ENCODE measurements at regions not wholly inside any gene's neighbourhood (a gene's known extent, or its start where the extent isn't known, plus 50 kb on each side); places are given as distances from the start of the nearest gene placed in this dataset.

DNA sequence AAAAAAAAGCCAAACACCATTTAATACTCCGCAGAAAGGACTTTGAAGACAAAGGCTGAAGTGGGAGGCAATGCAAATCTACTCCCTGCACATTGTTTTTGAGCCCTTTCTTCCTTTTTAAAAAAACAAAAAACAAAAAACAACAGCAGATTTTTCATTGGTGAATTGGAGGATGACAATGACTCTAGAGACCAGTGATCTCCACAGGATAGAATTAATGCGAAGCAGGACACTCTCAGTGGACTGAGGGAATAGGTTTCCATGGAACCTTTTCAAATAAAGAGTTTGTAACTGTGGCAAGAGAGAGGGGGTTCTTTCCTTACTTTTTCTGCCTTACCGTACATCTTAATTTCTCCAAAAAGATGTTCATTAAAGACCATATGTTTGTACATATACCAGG is 371.0 kb downstream of the MEIS1 start:
- ChIA-PET CTCF (no interaction called here), POLR2A (interaction anchor here (0.7 kb wide), 1 partner anchor 258 kb away, joined by 7 read pairs; no protein-coding TSS in a partner anchor)
- TF ChIP-seq ZNF843 (tag by site-specific recombination; IDR thresholded peaks at IDR 0.05) = no peak

DNA sequence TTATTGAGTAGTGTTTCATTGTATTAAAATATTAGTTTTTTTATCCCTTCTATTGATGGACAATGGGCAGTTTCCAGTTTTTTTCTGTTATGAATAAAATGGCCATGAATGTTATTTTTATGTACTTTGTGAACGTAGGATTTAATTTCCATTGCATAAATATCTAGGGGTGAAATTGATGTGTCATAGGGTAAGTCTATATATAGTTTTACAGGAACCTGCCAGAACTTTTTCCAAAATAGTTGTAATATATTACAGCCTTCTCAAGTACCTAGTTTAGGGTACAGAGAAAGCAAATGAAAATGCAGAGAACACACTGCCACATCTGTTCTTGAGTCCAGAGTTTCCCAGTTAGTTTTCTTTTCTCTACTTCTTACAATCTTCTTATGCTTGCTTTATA is 378.6 kb downstream of the MEIS1 start:
- Histone ChIP-seq H3K4me3 (ENCODE audit: low read depth, low read length) (no peak overlapping the region), H3K36me3 (ENCODE audit: control insufficient read depth in 2 of 2, insufficient read depth in 1 of 2, low read length in 2 of 2) (no peaks in the 10 kb centered on the region), H3K27ac (ENCODE audit: extremely low read depth, low read depth, low read length) (no peak overlapping the region), H3K4me1 (ENCODE audit: control insufficient read depth, insufficient read depth, low read length) (no peaks in the 10 kb centered on the region), H3K9me3 (ENCODE audit: control insufficient read depth, insufficient read depth, low read depth, low read length) (no peaks in the 10 kb centered on the region)
- no peak for TF ChIP-seq ZNF10 (tag by site-specific recombination; IDR thresholded peaks at IDR 0.05)
- TF ChIP-seq ZNF624 (tag by site-specific recombination; IDR thresholded peaks at IDR 0.05) = no peak
- TF ChIP-seq, protein P1, sequence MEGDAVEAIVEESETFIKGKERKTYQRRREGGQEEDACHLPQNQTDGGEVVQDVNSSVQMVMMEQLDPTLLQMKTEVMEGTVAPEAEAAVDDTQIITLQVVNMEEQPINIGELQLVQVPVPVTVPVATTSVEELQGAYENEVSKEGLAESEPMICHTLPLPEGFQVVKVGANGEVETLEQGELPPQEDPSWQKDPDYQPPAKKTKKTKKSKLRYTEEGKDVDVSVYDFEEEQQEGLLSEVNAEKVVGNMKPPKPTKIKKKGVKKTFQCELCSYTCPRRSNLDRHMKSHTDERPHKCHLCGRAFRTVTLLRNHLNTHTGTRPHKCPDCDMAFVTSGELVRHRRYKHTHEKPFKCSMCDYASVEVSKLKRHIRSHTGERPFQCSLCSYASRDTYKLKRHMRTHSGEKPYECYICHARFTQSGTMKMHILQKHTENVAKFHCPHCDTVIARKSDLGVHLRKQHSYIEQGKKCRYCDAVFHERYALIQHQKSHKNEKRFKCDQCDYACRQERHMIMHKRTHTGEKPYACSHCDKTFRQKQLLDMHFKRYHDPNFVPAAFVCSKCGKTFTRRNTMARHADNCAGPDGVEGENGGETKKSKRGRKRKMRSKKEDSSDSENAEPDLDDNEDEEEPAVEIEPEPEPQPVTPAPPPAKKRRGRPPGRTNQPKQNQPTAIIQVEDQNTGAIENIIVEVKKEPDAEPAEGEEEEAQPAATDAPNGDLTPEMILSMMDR (tag by site-specific recombination; IDR thresholded peaks at IDR 0.05) = no peak
- TF ChIP-seq ZNF155 (tag by site-specific recombination; IDR thresholded peaks at IDR 0.05) = no peak
- TF ChIP-seq, protein P2, sequence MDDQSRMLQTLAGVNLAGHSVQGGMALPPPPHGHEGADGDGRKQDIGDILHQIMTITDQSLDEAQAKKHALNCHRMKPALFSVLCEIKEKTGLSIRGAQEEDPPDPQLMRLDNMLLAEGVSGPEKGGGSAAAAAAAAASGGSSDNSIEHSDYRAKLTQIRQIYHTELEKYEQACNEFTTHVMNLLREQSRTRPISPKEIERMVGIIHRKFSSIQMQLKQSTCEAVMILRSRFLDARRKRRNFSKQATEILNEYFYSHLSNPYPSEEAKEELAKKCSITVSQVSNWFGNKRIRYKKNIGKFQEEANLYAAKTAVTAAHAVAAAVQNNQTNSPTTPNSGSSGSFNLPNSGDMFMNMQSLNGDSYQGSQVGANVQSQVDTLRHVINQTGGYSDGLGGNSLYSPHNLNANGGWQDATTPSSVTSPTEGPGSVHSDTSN (CRISPR knock-in tag; IDR thresholded peaks at IDR 0.05) = no peak
- no peak for TF ChIP-seq YY2 (tag by site-specific recombination; IDR thresholded peaks at IDR 0.05)
- TF ChIP-seq, protein P3, sequence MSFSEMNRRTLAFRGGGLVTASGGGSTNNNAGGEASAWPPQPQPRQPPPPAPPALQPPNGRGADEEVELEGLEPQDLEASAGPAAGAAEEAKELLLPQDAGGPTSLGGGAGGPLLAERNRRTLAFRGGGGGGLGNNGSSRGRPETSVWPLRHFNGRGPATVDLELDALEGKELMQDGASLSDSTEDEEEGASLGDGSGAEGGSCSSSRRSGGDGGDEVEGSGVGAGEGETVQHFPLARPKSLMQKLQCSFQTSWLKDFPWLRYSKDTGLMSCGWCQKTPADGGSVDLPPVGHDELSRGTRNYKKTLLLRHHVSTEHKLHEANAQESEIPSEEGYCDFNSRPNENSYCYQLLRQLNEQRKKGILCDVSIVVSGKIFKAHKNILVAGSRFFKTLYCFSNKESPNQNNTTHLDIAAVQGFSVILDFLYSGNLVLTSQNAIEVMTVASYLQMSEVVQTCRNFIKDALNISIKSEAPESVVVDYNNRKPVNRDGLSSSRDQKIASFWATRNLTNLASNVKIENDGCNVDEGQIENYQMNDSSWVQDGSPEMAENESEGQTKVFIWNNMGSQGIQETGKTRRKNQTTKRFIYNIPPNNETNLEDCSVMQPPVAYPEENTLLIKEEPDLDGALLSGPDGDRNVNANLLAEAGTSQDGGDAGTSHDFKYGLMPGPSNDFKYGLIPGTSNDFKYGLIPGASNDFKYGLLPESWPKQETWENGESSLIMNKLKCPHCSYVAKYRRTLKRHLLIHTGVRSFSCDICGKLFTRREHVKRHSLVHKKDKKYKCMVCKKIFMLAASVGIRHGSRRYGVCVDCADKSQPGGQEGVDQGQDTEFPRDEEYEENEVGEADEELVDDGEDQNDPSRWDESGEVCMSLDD (tag by site-specific recombination; IDR thresholded peaks at IDR 0.05) = no peak
- TF ChIP-seq ZNF138 (tag by site-specific recombination; IDR thresholded peaks at IDR 0.05; ENCODE audit: borderline replicate concordance) = no peak
- POLR2A ChIA-PET = no interaction called here
- CTCF ChIA-PET = no interaction called here

More for the DNA sequence above, 371.0 kb downstream of the MEIS1 start:
- Histone ChIP-seq H3K9me3 (ENCODE audit: control insufficient read depth, insufficient read depth, low read depth, low read length) (no peaks in the 10 kb centered on the region), H3K36me3 (ENCODE audit: control insufficient read depth in 2 of 2, insufficient read depth in 1 of 2, low read length in 2 of 2) (no peaks in the 10 kb centered on the region), H3K4me1 (ENCODE audit: control insufficient read depth, insufficient read depth, low read length) (peaks cover 5% of the 10 kb centered on the region; the same call in 1 of the 2 replicates), H3K4me3 (ENCODE audit: low read depth, low read length) (no peak overlapping the region), H3K27ac (ENCODE audit: extremely low read depth, low read depth, low read length) (no peak overlapping the region)

DNA sequence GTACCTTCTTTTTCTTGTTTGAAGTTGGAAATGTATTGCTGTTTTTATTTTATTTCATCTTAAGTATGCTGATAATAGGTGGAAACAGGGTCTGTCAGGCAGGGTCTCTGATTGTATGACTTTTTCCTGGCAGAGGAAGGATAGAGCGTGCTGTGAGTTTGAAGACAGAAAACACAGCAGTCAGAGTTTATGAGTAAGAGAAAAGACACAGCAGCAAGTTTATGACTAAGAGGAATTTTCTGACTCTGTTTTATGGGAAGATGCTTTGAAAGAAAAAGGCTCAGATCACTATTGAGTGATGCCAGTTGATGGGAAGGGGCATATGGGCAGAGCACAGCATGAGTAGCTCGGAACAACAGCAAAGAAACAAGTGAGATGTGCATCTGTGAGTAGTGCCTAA is 379.1 kb downstream of the MEIS1 start:
- Histone ChIP-seq H3K4me3 (ENCODE audit: low read depth, low read length) (no peak overlapping the region), H3K4me1 (ENCODE audit: control insufficient read depth, insufficient read depth, low read length) (no peaks in the 10 kb centered on the region), H3K9me3 (ENCODE audit: control insufficient read depth, insufficient read depth, low read depth, low read length) (no peaks in the 10 kb centered on the region), H3K27ac (ENCODE audit: extremely low read depth, low read depth, low read length) (no peak overlapping the region), H3K36me3 (ENCODE audit: control insufficient read depth in 2 of 2, insufficient read depth in 1 of 2, low read length in 2 of 2) (no peaks in the 10 kb centered on the region)
- ChIA-PET CTCF (no interaction called here), POLR2A (no interaction called here)
- TF ChIP-seq, protein P4, sequence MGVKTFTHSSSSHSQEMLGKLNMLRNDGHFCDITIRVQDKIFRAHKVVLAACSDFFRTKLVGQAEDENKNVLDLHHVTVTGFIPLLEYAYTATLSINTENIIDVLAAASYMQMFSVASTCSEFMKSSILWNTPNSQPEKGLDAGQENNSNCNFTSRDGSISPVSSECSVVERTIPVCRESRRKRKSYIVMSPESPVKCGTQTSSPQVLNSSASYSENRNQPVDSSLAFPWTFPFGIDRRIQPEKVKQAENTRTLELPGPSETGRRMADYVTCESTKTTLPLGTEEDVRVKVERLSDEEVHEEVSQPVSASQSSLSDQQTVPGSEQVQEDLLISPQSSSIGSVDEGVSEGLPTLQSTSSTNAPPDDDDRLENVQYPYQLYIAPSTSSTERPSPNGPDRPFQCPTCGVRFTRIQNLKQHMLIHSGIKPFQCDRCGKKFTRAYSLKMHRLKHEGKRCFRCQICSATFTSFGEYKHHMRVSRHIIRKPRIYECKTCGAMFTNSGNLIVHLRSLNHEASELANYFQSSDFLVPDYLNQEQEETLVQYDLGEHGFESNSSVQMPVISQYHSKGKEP (tag by site-specific recombination; IDR thresholded peaks at IDR 0.05) = no peak
- TF ChIP-seq ZNF423 (tag by site-specific recombination; IDR thresholded peaks at IDR 0.05) = no peak
- no peak for TF ChIP-seq ZFP37 (tag by site-specific recombination; IDR thresholded peaks at IDR 0.05)
- no peak for TF ChIP-seq ZEB2 (tag by site-specific recombination; IDR thresholded peaks at IDR 0.05)
- TF ChIP-seq ZSCAN23 (tag by site-specific recombination; IDR thresholded peaks at IDR 0.05) = no peak
- TF ChIP-seq, protein P5, sequence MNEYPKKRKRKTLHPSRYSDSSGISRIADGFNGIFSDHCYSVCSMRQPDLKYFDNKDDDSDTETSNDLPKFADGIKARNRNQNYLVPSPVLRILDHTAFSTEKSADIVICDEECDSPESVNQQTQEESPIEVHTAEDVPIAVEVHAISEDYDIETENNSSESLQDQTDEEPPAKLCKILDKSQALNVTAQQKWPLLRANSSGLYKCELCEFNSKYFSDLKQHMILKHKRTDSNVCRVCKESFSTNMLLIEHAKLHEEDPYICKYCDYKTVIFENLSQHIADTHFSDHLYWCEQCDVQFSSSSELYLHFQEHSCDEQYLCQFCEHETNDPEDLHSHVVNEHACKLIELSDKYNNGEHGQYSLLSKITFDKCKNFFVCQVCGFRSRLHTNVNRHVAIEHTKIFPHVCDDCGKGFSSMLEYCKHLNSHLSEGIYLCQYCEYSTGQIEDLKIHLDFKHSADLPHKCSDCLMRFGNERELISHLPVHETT (tag by site-specific recombination; IDR thresholded peaks at IDR 0.05) = no peak
- TF ChIP-seq ZNF292 (tag by site-specific recombination; IDR thresholded peaks at IDR 0.05; ENCODE audit: borderline replicate concordance, low read depth) = no peak
- TF ChIP-seq ZNF600 (tag by site-specific recombination; IDR thresholded peaks at IDR 0.05) = no peak
- TF ChIP-seq ZNF37A (tag by site-specific recombination; IDR thresholded peaks at IDR 0.05) = no peak
- TF ChIP-seq ZBTB48 (tag by site-specific recombination; IDR thresholded peaks at IDR 0.05) = no peak
- no peak for TF ChIP-seq ZNF514 (tag by site-specific recombination; IDR thresholded peaks at IDR 0.05)
- TF ChIP-seq, protein P6, sequence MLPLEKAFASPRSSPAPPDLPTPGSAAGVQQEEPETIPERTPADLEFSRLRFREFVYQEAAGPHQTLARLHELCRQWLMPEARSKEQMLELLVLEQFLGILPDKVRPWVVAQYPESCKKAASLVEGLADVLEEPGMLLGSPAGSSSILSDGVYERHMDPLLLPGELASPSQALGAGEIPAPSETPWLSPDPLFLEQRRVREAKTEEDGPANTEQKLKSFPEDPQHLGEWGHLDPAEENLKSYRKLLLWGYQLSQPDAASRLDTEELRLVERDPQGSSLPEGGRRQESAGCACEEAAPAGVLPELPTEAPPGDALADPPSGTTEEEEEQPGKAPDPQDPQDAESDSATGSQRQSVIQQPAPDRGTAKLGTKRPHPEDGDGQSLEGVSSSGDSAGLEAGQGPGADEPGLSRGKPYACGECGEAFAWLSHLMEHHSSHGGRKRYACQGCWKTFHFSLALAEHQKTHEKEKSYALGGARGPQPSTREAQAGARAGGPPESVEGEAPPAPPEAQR (tag by site-specific recombination; IDR thresholded peaks at IDR 0.05) = no peak
- TF ChIP-seq SP2 (tag by site-specific recombination; IDR thresholded peaks at IDR 0.05) = no peak
- no peak for TF ChIP-seq ZNF239 (tag by site-specific recombination; IDR thresholded peaks at IDR 0.05)
- no peak for TF ChIP-seq ZNF169 (tag by site-specific recombination; IDR thresholded peaks at IDR 0.05)
